WTC11 (cell line): ENCODE measurements at regions not wholly inside any gene's neighbourhood (a gene's known extent, or its start where the extent isn't known, plus 50 kb on each side); places are given as distances from the start of the nearest gene placed in this dataset.

Source experiments
- ATAC-seq: fragments of 200-7000 bp; cut with Tn5 transposase; 2 replicates; pipeline ENCODE4 v1.10.0; 2021; ENCODE audit warnings: mild to moderate bottlenecking, moderate library complexity
- CTCF ChIA-PET: fragments of 300-600 bp; sonication (Branson Sonifier 250); formaldehyde crosslinking; loops from one replicate; lab custom pipeline; 2021; ENCODE audit warnings: antibody characterized with exemption; lab: Charles Lee
- POLR2A ChIA-PET: fragments of 350-600 bp; sonication (Branson Sonifier 250); formaldehyde crosslinking; loops from one replicate; lab custom pipeline; 2021; ENCODE audit warnings: antibody characterized with exemption; lab: Charles Lee
- DNase-seq: peaks from one replicate; pipeline ENCODE4 v3.0.0; 2021; ENCODE audit warnings: low spot score
- H3K27ac Mint-ChIP-seq: 2 replicates; pipeline ENCODE4 v1.8.0; 2021; ENCODE audit warnings: mixed read lengths
- H3K27me3 Mint-ChIP-seq: 2 replicates; pipeline ENCODE4 v1.8.0; 2021; ENCODE audit warnings: low read depth, mild to moderate bottlenecking, moderate library complexity, mixed read lengths
- H3K36me3 Mint-ChIP-seq: 2 replicates; pipeline ENCODE4 v1.8.0; 2021; ENCODE audit warnings: mixed read lengths
- H3K4me1 Mint-ChIP-seq: 2 replicates; pipeline ENCODE4 v1.8.0; 2022; ENCODE audit warnings: mixed read lengths
- H3K4me3 Mint-ChIP-seq: 2 replicates; pipeline ENCODE4 v1.8.0; 2021; ENCODE audit warnings: mild to moderate bottlenecking, moderate library complexity, mixed read lengths
- H3K9me3 Mint-ChIP-seq: 2 replicates; pipeline ENCODE4 v1.8.0; 2021; ENCODE audit warnings: mixed read lengths
- AFF4 ChIP-seq: sonication (generic); formaldehyde crosslinking; IDR thresholded peaks from 2 replicates; pipeline ENCODE4 v1.8.1; 2023; ENCODE audit warnings: mild to moderate bottlenecking, missing genetic modification reagents, borderline replicate concordance
- ATF1 ChIP-seq: sonication (generic); formaldehyde crosslinking; IDR thresholded peaks from 2 replicates; pipeline ENCODE4 v1.8.1; 2023; ENCODE audit warnings: mild to moderate bottlenecking, moderate library complexity, missing genetic modification reagents
- CBFB ChIP-seq: sonication (generic); formaldehyde crosslinking; IDR thresholded peaks from 2 replicates; pipeline ENCODE4 v1.8.1; 2022; ENCODE audit warnings: mild to moderate bottlenecking, low read depth, missing genetic modification reagents
- ELF4 ChIP-seq: sonication (generic); formaldehyde crosslinking; IDR thresholded peaks from 2 replicates; pipeline ENCODE4 v1.8.1; 2022; ENCODE audit warnings: low read depth, mild to moderate bottlenecking, moderate library complexity, missing genetic modification reagents
- FOXJ3 ChIP-seq: sonication (generic); formaldehyde crosslinking; IDR thresholded peaks from 2 replicates; pipeline ENCODE4 v1.9.0; 2021; ENCODE audit warnings: missing genetic modification reagents, mild to moderate bottlenecking, borderline replicate concordance
- FOXP1 ChIP-seq: sonication (generic); formaldehyde crosslinking; IDR thresholded peaks from 2 replicates; pipeline ENCODE4 v1.8.0; 2022; ENCODE audit warnings: missing genetic modification reagents, mild to moderate bottlenecking, moderate library complexity, borderline replicate concordance
- FOXP4 ChIP-seq: sonication (generic); formaldehyde crosslinking; IDR thresholded peaks from 2 replicates; pipeline ENCODE4 v1.8.0; 2022; ENCODE audit warnings: mild to moderate bottlenecking, missing genetic modification reagents
- GTF2I ChIP-seq: fragments of 250-450 bp; sonication (Bioruptor Pico); conservative IDR thresholded peaks from 2 replicates; pipeline ENCODE4 v1.4.0; 2021; ENCODE audit warnings: mild to moderate bottlenecking
- KAT7 ChIP-seq: sonication (generic); formaldehyde crosslinking; IDR thresholded peaks from 2 replicates; pipeline ENCODE4 v1.8.1; 2023; ENCODE audit warnings: missing genetic modification reagents, mild to moderate bottlenecking, borderline replicate concordance
- MXD4 ChIP-seq: fragments of 250-450 bp; sonication (Bioruptor Pico); IDR thresholded peaks from 2 replicates; pipeline ENCODE4 v1.8.0; 2021; ENCODE audit warnings: mild to moderate bottlenecking, moderate library complexity, borderline replicate concordance
- NFE2L1 ChIP-seq: sonication (generic); formaldehyde crosslinking; IDR thresholded peaks from 2 replicates; pipeline ENCODE4 v1.8.1; 2023; ENCODE audit warnings: missing genetic modification reagents
- NR2C2 ChIP-seq: sonication (generic); formaldehyde crosslinking; IDR thresholded peaks from 2 replicates; pipeline ENCODE4 v1.8.0; 2022; ENCODE audit warnings: mild to moderate bottlenecking, missing genetic modification reagents
- OVOL2 ChIP-seq: fragments of 250-450 bp; sonication (Bioruptor Pico); IDR thresholded peaks from 2 replicates; pipeline ENCODE4 v1.9.0; 2021; ENCODE audit warnings: mild to moderate bottlenecking, borderline replicate concordance
- PRRX2 ChIP-seq: fragments of 250-450 bp; sonication (Bioruptor Pico); IDR thresholded peaks from 2 replicates; pipeline ENCODE4 v1.8.0; 2021; ENCODE audit warnings: mild to moderate bottlenecking
- SP1 ChIP-seq: sonication (generic); formaldehyde crosslinking; conservative IDR thresholded peaks from 2 replicates; pipeline ENCODE4 v1.8.1; 2022; ENCODE audit warnings: missing genetic modification reagents
- USF2 ChIP-seq: sonication (generic); formaldehyde crosslinking; IDR thresholded peaks from 2 replicates; pipeline ENCODE4 v1.8.1; 2023; ENCODE audit warnings: mild to moderate bottlenecking, missing genetic modification reagents, moderate library complexity
- ZBTB43 ChIP-seq: sonication (generic); formaldehyde crosslinking; IDR thresholded peaks from 2 replicates; pipeline ENCODE4 v1.8.1; 2023; ENCODE audit warnings: mild to moderate bottlenecking, missing genetic modification reagents
- ZNF121 ChIP-seq: sonication (generic); formaldehyde crosslinking; IDR thresholded peaks from 2 replicates; pipeline ENCODE4 v1.8.0; 2023; ENCODE audit warnings: missing genetic modification reagents
- ZNF138 ChIP-seq: sonication (generic); formaldehyde crosslinking; conservative IDR thresholded peaks from 2 replicates; pipeline ENCODE4 v1.8.1; 2022; ENCODE audit warnings: mild to moderate bottlenecking, moderate library complexity, missing genetic modification reagents
- ZNF219 ChIP-seq: sonication (generic); formaldehyde crosslinking; IDR thresholded peaks from 2 replicates; pipeline ENCODE4 v1.8.0; 2023; ENCODE audit warnings: missing genetic modification reagents, mild to moderate bottlenecking, borderline replicate concordance
- ZNF416 ChIP-seq: fragments of 250-450 bp; sonication (Bioruptor Pico); IDR thresholded peaks from 2 replicates; pipeline ENCODE4 v1.9.0; 2021; ENCODE audit warnings: mild to moderate bottlenecking, inconsistent platforms
- ZNF423 ChIP-seq: fragments of 250-450 bp; sonication (Bioruptor Pico); IDR thresholded peaks from 2 replicates; pipeline ENCODE4 v2.1.2; 2022; ENCODE audit warnings: mild to moderate bottlenecking, moderate library complexity
- ZNF425 ChIP-seq: fragments of 250-450 bp; sonication (Bioruptor Pico); conservative IDR thresholded peaks from 2 replicates; pipeline ENCODE4 v1.9.0; 2021; ENCODE audit warnings: mild to moderate bottlenecking
- ZNF512 ChIP-seq: sonication (generic); formaldehyde crosslinking; IDR thresholded peaks from 2 replicates; pipeline ENCODE4 v1.8.1; 2022; ENCODE audit warnings: missing genetic modification reagents, borderline replicate concordance
- ZNF671 ChIP-seq: fragments of 250-450 bp; sonication (Bioruptor Pico); IDR thresholded peaks from 2 replicates; pipeline ENCODE4 v1.8.0; 2021; ENCODE audit warnings: mild to moderate bottlenecking

GRCh38 chr7:155992538-155992937 is 180.3 kb upstream of the SHH start (continued):
- TF ChIP-seq ZNF219 (no peak), PRRX2 (no peak)

GRCh38 chr7:155992107-155992506 is 179.8 kb upstream of the SHH start:
- peaks cover 42% of the 10 kb centered on the region for H3K9me3 Mint-ChIP-seq
- H3K36me3 Mint-ChIP-seq: peaks cover 42% of the 10 kb centered on the region
- H3K27ac Mint-ChIP-seq: no peak overlapping the region
- TF ChIP-seq FOXJ3 (CRISPR knock-in tag) (no peak), CBFB (CRISPR knock-in tag) (no peak), ZNF138 (CRISPR knock-in tag) (no peak), KAT7 (CRISPR knock-in tag) (no peak), ZNF416 (CRISPR knock-in tag) (no peak), FOXP4 (no peak), MXD4 (CRISPR knock-in tag) (no peak), ZNF671 (CRISPR knock-in tag) (no peak), GTF2I (no peak), ELF4 (no peak), SP1 (CRISPR knock-in tag) (no peak), ZNF512 (no peak), OVOL2 (CRISPR knock-in tag) (no peak), ZNF423 (CRISPR knock-in tag) (no peak), NR2C2 (no peak), AFF4 (CRISPR knock-in tag) (no peak)
- no peak overlapping the region for H3K4me3 Mint-ChIP-seq
- ChIA-PET POLR2A (no interaction called here), CTCF (no interaction called here)
- H3K27me3 Mint-ChIP-seq: peaks cover 8% of the 10 kb centered on the region; the same call in 1 of the 2 replicates
- H3K4me1 Mint-ChIP-seq: no peaks in the 10 kb centered on the region
- ATAC-seq (no peak), DNase-seq (no peak)

- Mint-ChIP-seq H3K27me3 (peaks cover 8% of the 10 kb centered on the region), H3K4me3 (no peak overlapping the region)
Observed at GRCh38 chr7:155991470-155991869, 179.2 kb upstream of the SHH start.

More at GRCh38 chr7:155991470-155991869, 179.2 kb upstream of the SHH start:
- ChIA-PET CTCF (no interaction called here), POLR2A (no interaction called here)
- peaks cover 43% of the 10 kb centered on the region for H3K36me3 Mint-ChIP-seq
- ATAC-seq: no peak
- no peak overlapping the region for H3K27ac Mint-ChIP-seq
- peaks cover 44% of the 10 kb centered on the region for H3K9me3 Mint-ChIP-seq
- no peaks in the 10 kb centered on the region for H3K4me1 Mint-ChIP-seq
- DNase-seq: no peak
- TF ChIP-seq USF2 (no peak), ZBTB43 (CRISPR knock-in tag) (no peak), ZNF425 (CRISPR knock-in tag) (no peak), FOXP1 (CRISPR knock-in tag) (no peak), ZNF121 (CRISPR knock-in tag) (no peak), ATF1 (no peak), NFE2L1 (no peak), ZNF423 (CRISPR knock-in tag) (no peak), ZNF138 (CRISPR knock-in tag) (no peak), FOXJ3 (CRISPR knock-in tag) (no peak), ZNF219 (no peak)
